RWPE2 (cell line): ENCODE measurements at regions not wholly inside any gene's neighbourhood (a gene's known extent, or its start where the extent isn't known, plus 50 kb on each side); places are given as distances from the start of the nearest gene placed in this dataset.
"Not testable (repeated sequence)": the region's sequence is repeated elsewhere in the genome, so short reads cannot be mapped to it uniquely, and the experiment has no call there.

ENCODE experiments used
- ATAC-seq: fragments of 200-7000 bp; cut with Tn5 transposase; 3 replicates; pipeline ENCODE4 v1.9.1; 2021; ENCODE audit warnings: low read depth
- DNase-seq: peaks from one replicate; pipeline ENCODE4 v3.0.0-alpha.2; 2020; ENCODE audit warnings: low spot score
- H3K27ac ChIP-seq: fragments of 450-650 bp; 2 replicates; pipeline ENCODE4 v1.5.1; 2017; ENCODE audit warnings: mild to moderate bottlenecking; ENCODE audit not compliant: poor library complexity, severe bottlenecking
- H3K27me3 ChIP-seq: fragments of 250-450 bp; sonication (Bioruptor Pico); 2 replicates; pipeline ENCODE4 v1.5.1; 2021; ENCODE audit warnings: mild to moderate bottlenecking, moderate library complexity; ENCODE audit not compliant: insufficient read depth, poor library complexity, severe bottlenecking
- H3K36me3 ChIP-seq: fragments of 250-450 bp; sonication (Bioruptor Pico); 2 replicates; pipeline ENCODE4 v1.5.1; 2020; ENCODE audit warnings: low read depth, mild to moderate bottlenecking, moderate library complexity
- H3K4me1 ChIP-seq: fragments of 250-450 bp; sonication (Bioruptor Pico); 2 replicates; pipeline ENCODE4 v1.5.1; 2021; ENCODE audit warnings: mild to moderate bottlenecking, moderate library complexity; ENCODE audit not compliant: insufficient read depth, poor library complexity, severe bottlenecking
- H3K4me3 ChIP-seq: fragments of 250-450 bp; sonication (Bioruptor Pico); 2 replicates; pipeline ENCODE4 v1.5.1; 2021; ENCODE audit warnings: mild to moderate bottlenecking, moderate library complexity; ENCODE audit not compliant: severe bottlenecking
- H3K9me3 ChIP-seq: fragments of 250-450 bp; sonication (Bioruptor Pico); 2 replicates; pipeline ENCODE4 v1.5.1; 2021; ENCODE audit warnings: mild to moderate bottlenecking, moderate library complexity; ENCODE audit not compliant: severe bottlenecking
- TF ChIP-seq, protein P1 (sequence below): fragments of 450-650 bp; IDR thresholded peaks from one replicate; pipeline ENCODE4 v1.5.1; 2017; ENCODE audit warnings: mild to moderate bottlenecking, moderate library complexity; ENCODE audit not compliant: poor library complexity, severe bottlenecking

DNA sequence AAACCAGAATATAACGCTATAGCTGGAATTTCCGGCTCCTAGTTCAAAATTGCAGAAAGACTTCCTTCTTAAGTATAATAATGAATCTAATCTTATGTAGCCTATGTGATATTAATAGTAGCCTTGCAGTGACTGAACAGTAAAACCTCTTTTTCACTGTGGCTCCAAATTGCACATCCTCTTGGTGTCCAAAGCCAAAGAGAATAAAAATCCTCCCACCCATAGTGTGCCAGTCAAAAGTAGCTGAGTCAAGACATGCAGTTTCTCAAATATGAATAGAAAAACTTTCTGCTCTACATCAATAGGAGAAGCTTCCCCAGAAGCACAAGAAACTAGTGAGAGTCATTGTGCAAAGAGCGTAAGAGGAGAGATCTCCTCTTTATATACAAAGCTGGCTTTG is 76.0 kb upstream of the PICALM start:
- no peak for DNase-seq
- no peaks in the 10 kb centered on the region for H3K36me3 ChIP-seq

GRCh38 chr11:86144087-86144486 is 75.2 kb upstream of the PICALM start:
- not testable (repeated sequence) for DNase-seq, H3K4me3 ChIP-seq, H3K9me3 ChIP-seq, ATAC-seq, H3K36me3 ChIP-seq, H3K4me1 ChIP-seq, H3K27ac ChIP-seq, H3K27me3 ChIP-seq

More for the DNA sequence above, 76.0 kb upstream of the PICALM start:
- Histone ChIP-seq H3K27ac (no peak overlapping the region), H3K27me3 (no peaks in the 10 kb centered on the region), H3K4me3 (no peak overlapping the region), H3K9me3 (no peaks in the 10 kb centered on the region), H3K4me1 (peaks cover 4% of the 10 kb centered on the region)
- ATAC-seq, result no peak
- TF ChIP-seq, protein P1, sequence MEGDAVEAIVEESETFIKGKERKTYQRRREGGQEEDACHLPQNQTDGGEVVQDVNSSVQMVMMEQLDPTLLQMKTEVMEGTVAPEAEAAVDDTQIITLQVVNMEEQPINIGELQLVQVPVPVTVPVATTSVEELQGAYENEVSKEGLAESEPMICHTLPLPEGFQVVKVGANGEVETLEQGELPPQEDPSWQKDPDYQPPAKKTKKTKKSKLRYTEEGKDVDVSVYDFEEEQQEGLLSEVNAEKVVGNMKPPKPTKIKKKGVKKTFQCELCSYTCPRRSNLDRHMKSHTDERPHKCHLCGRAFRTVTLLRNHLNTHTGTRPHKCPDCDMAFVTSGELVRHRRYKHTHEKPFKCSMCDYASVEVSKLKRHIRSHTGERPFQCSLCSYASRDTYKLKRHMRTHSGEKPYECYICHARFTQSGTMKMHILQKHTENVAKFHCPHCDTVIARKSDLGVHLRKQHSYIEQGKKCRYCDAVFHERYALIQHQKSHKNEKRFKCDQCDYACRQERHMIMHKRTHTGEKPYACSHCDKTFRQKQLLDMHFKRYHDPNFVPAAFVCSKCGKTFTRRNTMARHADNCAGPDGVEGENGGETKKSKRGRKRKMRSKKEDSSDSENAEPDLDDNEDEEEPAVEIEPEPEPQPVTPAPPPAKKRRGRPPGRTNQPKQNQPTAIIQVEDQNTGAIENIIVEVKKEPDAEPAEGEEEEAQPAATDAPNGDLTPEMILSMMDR, result no peak

- Histone ChIP-seq H3K36me3 (no peaks in the 10 kb centered on the region), H3K27ac (no peak overlapping the region), H3K27me3 (no peaks in the 10 kb centered on the region), H3K4me3 (no peak overlapping the region), H3K9me3 (no peaks in the 10 kb centered on the region), H3K4me1 (peaks cover 4% of the 10 kb centered on the region)
- TF ChIP-seq, protein P1, result no peak
- ATAC-seq (no peak), DNase-seq (no peak)
Observed at GRCh38 chr11:86143087-86144030, 74.5 kb upstream of the PICALM start.

DNA sequence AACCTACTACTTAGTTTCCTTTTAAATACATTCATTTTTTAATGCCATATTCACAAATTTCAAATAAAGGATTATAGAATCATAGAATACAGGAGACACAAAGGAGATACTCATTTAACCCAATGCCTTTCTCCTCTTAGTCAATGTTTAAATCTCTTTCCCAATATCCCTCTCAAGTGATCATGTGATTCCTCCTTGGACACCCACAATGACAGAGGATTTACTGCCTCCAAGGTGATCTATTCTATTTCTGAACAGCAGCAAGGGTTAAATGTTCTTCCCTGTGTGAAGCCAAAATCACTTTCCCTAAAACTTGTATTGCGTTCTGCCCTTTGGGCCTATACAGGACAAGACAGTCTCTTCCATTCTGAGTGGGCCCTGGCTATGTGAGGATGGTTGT is 73.3 kb upstream of the PICALM start:
- no peaks in the 10 kb centered on the region for H3K9me3 ChIP-seq
- no peaks in the 10 kb centered on the region for H3K36me3 ChIP-seq
- no peak overlapping the region for H3K27ac ChIP-seq
- TF ChIP-seq, protein P1, result no peak
- DNase-seq (no peak), ATAC-seq (no peak)
- H3K27me3 ChIP-seq, result no peaks in the 10 kb centered on the region
- no peak overlapping the region for H3K4me3 ChIP-seq
- H3K4me1 ChIP-seq, result no peaks in the 10 kb centered on the region

DNA sequence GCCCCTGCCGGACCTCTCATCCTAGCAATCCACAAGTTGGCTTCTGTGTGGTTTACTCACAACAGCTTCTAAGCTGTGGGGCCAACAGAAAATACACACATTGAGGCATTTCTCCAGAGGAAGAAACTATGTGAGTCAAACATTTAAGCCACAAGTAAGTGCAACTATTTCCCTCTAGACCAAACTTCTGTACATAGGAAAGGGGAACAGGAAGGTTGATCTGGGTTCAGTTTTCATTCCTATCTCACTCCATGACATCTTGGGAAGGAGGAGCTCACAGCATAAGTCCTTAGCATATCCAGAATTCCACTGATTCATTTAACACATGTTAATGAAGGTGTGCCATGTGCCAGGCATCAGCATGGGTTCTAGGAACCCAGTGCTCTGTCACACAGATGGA is 72.8 kb upstream of the PICALM start:
- Histone ChIP-seq H3K27ac (no peak overlapping the region), H3K4me3 (no peak overlapping the region), H3K36me3 (no peaks in the 10 kb centered on the region), H3K9me3 (no peaks in the 10 kb centered on the region), H3K4me1 (no peaks in the 10 kb centered on the region), H3K27me3 (no peaks in the 10 kb centered on the region)
- TF ChIP-seq, protein P1, result no peak
- DNase-seq (no peak), ATAC-seq (no peak)
